Colonic mucosa (tissue), 4 donors: ENCODE measurements at regions not wholly inside any gene's neighbourhood (a gene's known extent, or its start where the extent isn't known, plus 50 kb on each side); places are given as distances from the start of the nearest gene placed in this dataset.

ENCODE experiments used
- DNase-seq: peaks from one replicate; pipeline ENCODE4 v3.0.0-alpha.2; 2020
- H3K27ac ChIP-seq: fragments of 200-600 bp; one replicate; pipeline ENCODE4 v1.8.0; 2021
- H3K27me3 ChIP-seq: fragments of 200-600 bp; one replicate; pipeline ENCODE4 v1.8.0; 2021
- H3K36me3 ChIP-seq: fragments of 200-600 bp; one replicate; pipeline ENCODE4 v1.8.0; 2021
- H3K4me1 ChIP-seq: fragments of 200-600 bp; one replicate; pipeline ENCODE4 v1.8.0; 2021; ENCODE audit warnings: mild to moderate bottlenecking
- H3K4me3 ChIP-seq: fragments of 200-600 bp; one replicate; pipeline ENCODE4 v1.8.0; 2021
- H3K9ac ChIP-seq, 2 donors: one replicate each; pipeline ENCODE4 v1.7.0; 2013; ENCODE audit warnings: control low read depth in 2 of 2, low read depth in 2 of 2, low read length in 2 of 2
- H3K9me3 ChIP-seq: fragments of 200-600 bp; one replicate; pipeline ENCODE4 v1.8.0; 2021
- CTCF ChIP-seq: fragments of 200-600 bp; IDR thresholded peaks from one replicate; pipeline ENCODE4 v1.8.0; 2022; ENCODE audit warnings: antibody characterized with exemption, mild to moderate bottlenecking
- intact Hi-C: fragments of 100-400 bp; cut with DNase I; formaldehyde crosslinking; loops from one replicate; pipeline ENCODE4 v1.14.1; 2022
- donor health status: healthy.
- donor health status: DM: no; HTN: no; CAD: no.
- donor health status: DM: no; HTN: no; CAD: no.

- intact Hi-C loops = no loop called here
- H3K4me3 ChIP-seq = no peak overlapping the region
- peak overlapping the region in 1 of 2 donors; percentile 42 for H3K9ac ChIP-seq
- no peaks in the 10 kb centered on the region for H3K9me3 ChIP-seq
- H3K27me3 ChIP-seq = no peaks in the 10 kb centered on the region
- DNase-seq = no peak
- H3K4me1 ChIP-seq = no peaks in the 10 kb centered on the region
- no peaks in the 10 kb centered on the region for H3K36me3 ChIP-seq
- peak overlapping the region; percentile 36 for H3K27ac ChIP-seq
- no peak for TF ChIP-seq CTCF
Observed at GRCh38 chr1:229109320-229109761, 161.6 kb upstream of the RAB4A start.

- Histone ChIP-seq H3K27ac (no peak overlapping the region), H3K27me3 (no peaks in the 10 kb centered on the region), H3K4me1 (no peaks in the 10 kb centered on the region), H3K9me3 (no peaks in the 10 kb centered on the region), H3K9ac (no peak overlapping the region), H3K36me3 (no peaks in the 10 kb centered on the region), H3K4me3 (no peak overlapping the region)
- TF ChIP-seq CTCF = no peak
- intact Hi-C loops = no loop called here
- no peak for DNase-seq
Observed at GRCh38 chr1:229110986-229111385, 159.9 kb upstream of the RAB4A start.

GRCh38 chr1:229111703-229112319 lies 159.1 kb upstream of the RAB4A start:
- intact Hi-C loops = no loop called here

GRCh38 chr1:229112832-229113548 lies 157.9 kb upstream of the RAB4A start:
- H3K9me3 ChIP-seq = no peaks in the 10 kb centered on the region
- intact Hi-C loops = no loop called here
- H3K4me3 ChIP-seq = no peak overlapping the region
- TF ChIP-seq CTCF = no peak
- no peaks in the 10 kb centered on the region for H3K36me3 ChIP-seq
- H3K27me3 ChIP-seq = no peaks in the 10 kb centered on the region
- H3K27ac ChIP-seq = no peak overlapping the region
- no peak overlapping the region for H3K9ac ChIP-seq
- H3K4me1 ChIP-seq = no peaks in the 10 kb centered on the region
- DNase-seq = no peak

More at GRCh38 chr1:229111703-229112319, 159.1 kb upstream of the RAB4A start:
- Histone ChIP-seq H3K4me1 (no peaks in the 10 kb centered on the region), H3K4me3 (no peak overlapping the region), H3K27me3 (no peaks in the 10 kb centered on the region), H3K9me3 (no peaks in the 10 kb centered on the region), H3K36me3 (no peaks in the 10 kb centered on the region), H3K9ac (no peak overlapping the region), H3K27ac (no peak overlapping the region)
- TF ChIP-seq CTCF = no peak
- DNase-seq = no peak

- Histone ChIP-seq H3K4me1 (no peaks in the 10 kb centered on the region), H3K9ac (no peak overlapping the region), H3K27ac (no peak overlapping the region), H3K36me3 (no peaks in the 10 kb centered on the region), H3K27me3 (no peaks in the 10 kb centered on the region), H3K4me3 (no peak overlapping the region), H3K9me3 (no peaks in the 10 kb centered on the region)
- TF ChIP-seq CTCF = no peak
- intact Hi-C loops = no loop called here
- DNase-seq = no peak
Observed at GRCh38 chr1:229114315-229114714, 156.6 kb upstream of the RAB4A start.
